Activated CD8-positive, alpha-beta T cell treated with anti-CD3 and anti-CD28 coated beads for 36 hours (primary cell): ENCODE measurements at regions not wholly inside any gene's neighbourhood (a gene's known extent, or its start where the extent isn't known, plus 50 kb on each side); places are given as distances from the start of the nearest gene placed in this dataset.

Experiments
- ATAC-seq: fragments of 200-7000 bp; cut with Tn5 transposase; one replicate; pipeline ENCODE4 v1.10.0; 2021; ENCODE audit warnings: mild to moderate bottlenecking, moderate library complexity
- CTCF ChIA-PET: fragments of 350-600 bp; sonication (Branson Sonifier 250); formaldehyde crosslinking; loops from one replicate; lab custom pipeline; 2021; ENCODE audit warnings: antibody characterized with exemption; lab: Charles Lee
- POLR2A ChIA-PET: fragments of 350-600 bp; sonication (Branson Sonifier 250); formaldehyde crosslinking; loops from one replicate; lab custom pipeline; 2021; ENCODE audit warnings: antibody characterized with exemption; lab: Charles Lee
- DNase-seq: peaks from one replicate; pipeline ENCODE4 v3.0.0-alpha.2; 2020
- H3K27ac Mint-ChIP-seq: one replicate; pipeline ENCODE4 v1.8.0; 2021; ENCODE audit warnings: mild to moderate bottlenecking, mixed read lengths
- H3K27me3 Mint-ChIP-seq: one replicate; pipeline ENCODE4 v1.8.0; 2021; ENCODE audit warnings: mixed read lengths
- H3K36me3 Mint-ChIP-seq: one replicate; pipeline ENCODE4 v1.8.0; 2021; ENCODE audit warnings: low read depth, mixed read lengths
- H3K4me1 Mint-ChIP-seq: one replicate; pipeline ENCODE4 v1.8.0; 2021; ENCODE audit warnings: low read depth, mixed read lengths
- H3K4me3 Mint-ChIP-seq: one replicate; pipeline ENCODE4 v1.8.0; 2021; ENCODE audit warnings: mild to moderate bottlenecking, moderate library complexity, mixed read lengths
- H3K9me3 Mint-ChIP-seq: one replicate; pipeline ENCODE4 v1.8.0; 2021; ENCODE audit warnings: mixed read lengths
- CTCF ChIP-seq: fragments of 200-600 bp; IDR thresholded peaks from one replicate; pipeline ENCODE4 v1.8.0; 2022; ENCODE audit warnings: antibody characterized with exemption, mild to moderate bottlenecking
- intact Hi-C: fragments of 100-400 bp; cut with micrococcal nuclease; formaldehyde crosslinking; loops from one replicate; pipeline ENCODE4 v1.10.0; 2022

GRCh38 chr2:183803596-183803995 is 679.4 kb downstream of the NUP35 start:
- no peaks in the 10 kb centered on the region for H3K36me3 Mint-ChIP-seq
- POLR2A ChIA-PET: no interaction called here
- intact Hi-C loops: no loop called here
- no peak for TF ChIP-seq CTCF
- ATAC-seq (no peak), DNase-seq (no peak)
- no peak overlapping the region for H3K27ac Mint-ChIP-seq
- H3K9me3 Mint-ChIP-seq: peaks cover 8% of the 10 kb centered on the region
- H3K27me3 Mint-ChIP-seq: no peaks in the 10 kb centered on the region
- H3K4me3 Mint-ChIP-seq: no peak overlapping the region
- CTCF ChIA-PET: no interaction called here
- H3K4me1 Mint-ChIP-seq: no peaks in the 10 kb centered on the region

GRCh38 chr2:183807870-183808269 is 683.6 kb downstream of the NUP35 start:
- CTCF ChIA-PET: no interaction called here
- no peaks in the 10 kb centered on the region for H3K4me1 Mint-ChIP-seq
- no peaks in the 10 kb centered on the region for H3K27me3 Mint-ChIP-seq
- no peaks in the 10 kb centered on the region for H3K36me3 Mint-ChIP-seq
- H3K4me3 Mint-ChIP-seq: no peak overlapping the region
- POLR2A ChIA-PET: no interaction called here
- no peak for TF ChIP-seq CTCF
- no peak for ATAC-seq
- intact Hi-C loops: no loop called here
- H3K9me3 Mint-ChIP-seq: peaks cover 1% of the 10 kb centered on the region
- no peak overlapping the region for H3K27ac Mint-ChIP-seq
- DNase-seq: no peak

GRCh38 chr2:183809404-183809803 is 685.2 kb downstream of the NUP35 start:
- ChIA-PET POLR2A (no interaction called here), CTCF (no interaction called here)
- no peak for DNase-seq
- H3K4me3 Mint-ChIP-seq: no peak overlapping the region
- H3K27ac Mint-ChIP-seq: no peak overlapping the region
- H3K9me3 Mint-ChIP-seq: peaks cover 1% of the 10 kb centered on the region
- intact Hi-C loops: no loop called here
- H3K36me3 Mint-ChIP-seq: no peaks in the 10 kb centered on the region
- H3K4me1 Mint-ChIP-seq: no peaks in the 10 kb centered on the region
- H3K27me3 Mint-ChIP-seq: no peaks in the 10 kb centered on the region
- ATAC-seq: no peak
- TF ChIP-seq CTCF: no peak

- ATAC-seq (no peak), DNase-seq (no peak)
- H3K4me1 Mint-ChIP-seq: no peaks in the 10 kb centered on the region
- CTCF ChIA-PET: no interaction called here
- H3K36me3 Mint-ChIP-seq: no peaks in the 10 kb centered on the region
- POLR2A ChIA-PET: no interaction called here
- H3K4me3 Mint-ChIP-seq: no peak overlapping the region
- no peaks in the 10 kb centered on the region for H3K27me3 Mint-ChIP-seq
- TF ChIP-seq CTCF: no peak
- intact Hi-C loops: no loop called here
- peaks cover 5% of the 10 kb centered on the region for H3K9me3 Mint-ChIP-seq
- no peak overlapping the region for H3K27ac Mint-ChIP-seq
Measured at GRCh38 chr2:183811281-183811680, 687.0 kb downstream of the NUP35 start.

GRCh38 chr2:183812091-183812490 is 687.8 kb downstream of the NUP35 start:
- ChIA-PET CTCF (no interaction called here), POLR2A (no interaction called here)
- DNase-seq (no peak), ATAC-seq (no peak)
- H3K4me1 Mint-ChIP-seq: no peaks in the 10 kb centered on the region
- no peak overlapping the region for H3K27ac Mint-ChIP-seq
- H3K9me3 Mint-ChIP-seq: peaks cover 7% of the 10 kb centered on the region
- no peaks in the 10 kb centered on the region for H3K36me3 Mint-ChIP-seq
- no peaks in the 10 kb centered on the region for H3K27me3 Mint-ChIP-seq
- intact Hi-C loops: no loop called here
- no peak for TF ChIP-seq CTCF
- no peak overlapping the region for H3K4me3 Mint-ChIP-seq
